Smooth muscle cell (in vitro differentiated cells): ENCODE measurements at regions not wholly inside any gene's neighbourhood (a gene's known extent, or its start where the extent isn't known, plus 50 kb on each side); places are given as distances from the start of the nearest gene placed in this dataset.
"Not testable (repeated sequence)": the region's sequence is repeated elsewhere in the genome, so short reads cannot be mapped to it uniquely, and the experiment has no call there.

Source experiments
- DNase-seq: peaks from one replicate; lab custom pipeline; 2025; ENCODE audit not compliant: unreplicated experiment; lab: John Stamatoyannopoulos, UW
- H2AFZ ChIP-seq: fragments of 200-600 bp; sonication (generic); 2 replicates; pipeline ENCODE4 v1.6.0; 2016; ENCODE audit warnings: antibody characterized with exemption, low read depth, mild to moderate bottlenecking
- H3F3A ChIP-seq: fragments of 200-600 bp; sonication (generic); 2 replicates; pipeline ENCODE4 v1.6.0; 2017; ENCODE audit warnings: antibody characterized with exemption, low read depth
- H3K27ac ChIP-seq: fragments of 200-600 bp; sonication (generic); 2 replicates; pipeline ENCODE4 v1.5.1; 2016; ENCODE audit warnings: low read depth, mild to moderate bottlenecking
- H3K27me3 ChIP-seq: fragments of 200-600 bp; sonication (generic); 2 replicates; pipeline ENCODE4 v1.6.1; 2016; ENCODE audit warnings: low read depth, mild to moderate bottlenecking
- H3K36me3 ChIP-seq: fragments of 200-600 bp; sonication (generic); 2 replicates; pipeline ENCODE4 v1.5.1; 2016; ENCODE audit warnings: low read depth
- H3K4me1 ChIP-seq: fragments of 200-600 bp; sonication (generic); 2 replicates; pipeline ENCODE4 v1.5.1; 2016; ENCODE audit warnings: low read depth
- H3K4me2 ChIP-seq: fragments of 200-600 bp; sonication (generic); 2 replicates; pipeline ENCODE4 v1.6.0; 2016; ENCODE audit warnings: mild to moderate bottlenecking
- H3K4me3 ChIP-seq: fragments of 200-600 bp; sonication (generic); 2 replicates; pipeline ENCODE4 v1.5.1; 2016; ENCODE audit warnings: mild to moderate bottlenecking
- H3K79me2 ChIP-seq: fragments of 200-600 bp; sonication (generic); 2 replicates; pipeline ENCODE4 v1.6.0; 2016; ENCODE audit warnings: low read depth, mild to moderate bottlenecking
- H3K9ac ChIP-seq: fragments of 200-600 bp; sonication (generic); 2 replicates; pipeline ENCODE4 v1.6.0; 2016; ENCODE audit warnings: low read depth
- H3K9me3 ChIP-seq: fragments of 200-600 bp; sonication (generic); replicated peaks from 2 replicates; pipeline ENCODE4 v1.5.1; 2016; ENCODE audit warnings: low read depth
- H4K20me1 ChIP-seq: fragments of 200-600 bp; sonication (generic); 2 replicates; pipeline ENCODE4 v1.6.0; 2016; ENCODE audit warnings: low read depth
- WGBS: methylation state at CpG from one replicate; pipeline ENCODE4 v1.1.7; 2016; ENCODE audit warnings: low lambda C conversion rate; 5-methylcytosine and 5-hydroxymethylcytosine counted together
- TF ChIP-seq, protein P1 (sequence below): fragments of 200-600 bp; sonication (generic); IDR thresholded peaks from 2 replicates; pipeline ENCODE4 v1.5.1; 2017; ENCODE audit warnings: borderline replicate concordance, mild to moderate bottlenecking, antibody characterized with exemption; ENCODE audit not compliant: insufficient read depth, poor library complexity, severe bottlenecking

GRCh38 chr1:112146201-112146715, 156.8 kb upstream of the KCND3 start:
- H3K4me1 ChIP-seq = no peaks in the 10 kb centered on the region
- DNase-seq = no peak
- no peak overlapping the region for H3K9ac ChIP-seq
- H3K27ac ChIP-seq = no peak overlapping the region
- H3K9me3 ChIP-seq = no peaks in the 10 kb centered on the region
- no peaks in the 10 kb centered on the region for H3K36me3 ChIP-seq
- no peaks in the 10 kb centered on the region for H4K20me1 ChIP-seq
- peaks cover 10% of the 10 kb centered on the region for H3K27me3 ChIP-seq
- H3F3A ChIP-seq = no peaks in the 10 kb centered on the region
- H3K4me3 ChIP-seq = no peak overlapping the region
- H2AFZ ChIP-seq = no peak overlapping the region
- TF ChIP-seq, protein P1, sequence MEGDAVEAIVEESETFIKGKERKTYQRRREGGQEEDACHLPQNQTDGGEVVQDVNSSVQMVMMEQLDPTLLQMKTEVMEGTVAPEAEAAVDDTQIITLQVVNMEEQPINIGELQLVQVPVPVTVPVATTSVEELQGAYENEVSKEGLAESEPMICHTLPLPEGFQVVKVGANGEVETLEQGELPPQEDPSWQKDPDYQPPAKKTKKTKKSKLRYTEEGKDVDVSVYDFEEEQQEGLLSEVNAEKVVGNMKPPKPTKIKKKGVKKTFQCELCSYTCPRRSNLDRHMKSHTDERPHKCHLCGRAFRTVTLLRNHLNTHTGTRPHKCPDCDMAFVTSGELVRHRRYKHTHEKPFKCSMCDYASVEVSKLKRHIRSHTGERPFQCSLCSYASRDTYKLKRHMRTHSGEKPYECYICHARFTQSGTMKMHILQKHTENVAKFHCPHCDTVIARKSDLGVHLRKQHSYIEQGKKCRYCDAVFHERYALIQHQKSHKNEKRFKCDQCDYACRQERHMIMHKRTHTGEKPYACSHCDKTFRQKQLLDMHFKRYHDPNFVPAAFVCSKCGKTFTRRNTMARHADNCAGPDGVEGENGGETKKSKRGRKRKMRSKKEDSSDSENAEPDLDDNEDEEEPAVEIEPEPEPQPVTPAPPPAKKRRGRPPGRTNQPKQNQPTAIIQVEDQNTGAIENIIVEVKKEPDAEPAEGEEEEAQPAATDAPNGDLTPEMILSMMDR = no peak
- no peaks in the 10 kb centered on the region for H3K79me2 ChIP-seq
- H3K4me2 ChIP-seq = no peak overlapping the region

- not testable (repeated sequence) for H2AFZ ChIP-seq, H3F3A ChIP-seq, H3K4me1 ChIP-seq, H3K36me3 ChIP-seq, DNase-seq, H3K9ac ChIP-seq, H3K4me2 ChIP-seq, H3K27ac ChIP-seq, H3K27me3 ChIP-seq, H4K20me1 ChIP-seq, H3K9me3 ChIP-seq, H3K79me2 ChIP-seq, H3K4me3 ChIP-seq
- WGBS = 30% methylated on average over 11 of the region's 14 CpGs
These were observed 170.7 kb upstream of the KCND3 start for GRCh38 chr1:112160214-112160613.

DNA sequence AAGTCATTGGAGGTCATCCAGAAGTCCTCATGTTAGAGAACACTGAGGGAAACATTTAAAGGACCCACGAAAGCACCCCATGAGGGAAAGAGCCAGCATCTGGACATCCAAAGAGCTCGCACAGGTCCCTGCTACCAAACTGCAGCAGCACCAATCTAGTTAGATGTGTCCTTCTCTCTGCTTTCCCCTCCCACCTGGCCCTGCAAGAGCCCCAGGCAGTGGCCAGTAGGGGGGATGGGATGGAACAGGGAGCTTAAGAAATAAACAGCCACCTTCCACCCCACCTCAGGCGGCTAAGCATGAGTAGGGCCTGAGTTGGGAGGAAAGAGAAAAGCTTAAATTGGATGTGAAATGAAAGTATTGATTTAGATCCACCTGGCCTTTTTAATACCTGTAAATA, 175.9 kb upstream of the KCND3 start:
- 76% methylated on average over 3 of the region's 3 CpGs for WGBS
- H4K20me1 ChIP-seq = no peaks in the 10 kb centered on the region
- TF ChIP-seq, protein P1 = no peak

DNA sequence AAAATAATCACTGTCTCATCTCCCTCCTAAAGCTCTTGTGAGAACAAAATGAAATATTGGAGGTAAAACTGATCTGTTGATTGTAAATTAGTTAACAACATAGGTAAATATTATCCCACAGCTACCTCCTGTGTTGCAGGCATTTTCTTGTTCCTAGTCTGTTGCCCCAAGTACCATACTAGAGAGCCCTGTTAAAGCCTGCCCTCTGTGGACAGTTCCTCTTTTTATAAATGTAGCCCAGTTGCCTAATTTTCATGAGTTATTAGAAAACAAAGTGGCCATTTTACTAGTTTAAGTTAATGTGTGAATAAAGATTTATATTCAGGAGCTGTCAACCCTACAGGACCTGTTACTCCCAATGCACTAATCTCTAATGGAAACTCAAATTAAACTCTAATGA, 180.0 kb upstream of the KCND3 start:
- Histone ChIP-seq H3K9me3 (no peaks in the 10 kb centered on the region), H3K36me3 (no peaks in the 10 kb centered on the region), H3K4me3 (no peak overlapping the region), H4K20me1 (no peaks in the 10 kb centered on the region), H3F3A (no peaks in the 10 kb centered on the region), H3K79me2 (no peaks in the 10 kb centered on the region), H3K4me2 (no peak overlapping the region), H2AFZ (no peak overlapping the region), H3K4me1 (no peaks in the 10 kb centered on the region), H3K9ac (no peak overlapping the region), H3K27me3 (no peaks in the 10 kb centered on the region), H3K27ac (no peak overlapping the region)
- TF ChIP-seq, protein P1 = no peak
- no peak for DNase-seq

More for the DNA sequence above, 175.9 kb upstream of the KCND3 start:
- Histone ChIP-seq H3K4me1 (no peaks in the 10 kb centered on the region), H3K79me2 (no peaks in the 10 kb centered on the region), H3K4me2 (no peak overlapping the region), H3K9me3 (no peaks in the 10 kb centered on the region), H3K4me3 (no peak overlapping the region), H3K9ac (no peak overlapping the region), H3K36me3 (no peaks in the 10 kb centered on the region), H3K27ac (no peak overlapping the region), H3F3A (no peaks in the 10 kb centered on the region), H2AFZ (no peak overlapping the region), H3K27me3 (no peaks in the 10 kb centered on the region)
- no peak for DNase-seq
